GM19438 (cell line): ENCODE measurements at regions not wholly inside any gene's neighbourhood (a gene's known extent, or its start where the extent isn't known, plus 50 kb on each side); places are given as distances from the start of the nearest gene placed in this dataset.

Experiments
- ATAC-seq: cut with Tn5 transposase; IDR thresholded peaks from one replicate; pipeline ENCODE4 v1.9.1; 2021; ENCODE audit warnings: low read depth; ENCODE audit not compliant: unreplicated experiment

- no peak for ATAC-seq
These were observed 393.4 kb upstream of the CCDC196 start for GRCh38 chr14:66092748-66093147.

GRCh38 chr14:66094001-66094727 is 392.0 kb upstream of the CCDC196 start:
- ATAC-seq = no peak

DNA sequence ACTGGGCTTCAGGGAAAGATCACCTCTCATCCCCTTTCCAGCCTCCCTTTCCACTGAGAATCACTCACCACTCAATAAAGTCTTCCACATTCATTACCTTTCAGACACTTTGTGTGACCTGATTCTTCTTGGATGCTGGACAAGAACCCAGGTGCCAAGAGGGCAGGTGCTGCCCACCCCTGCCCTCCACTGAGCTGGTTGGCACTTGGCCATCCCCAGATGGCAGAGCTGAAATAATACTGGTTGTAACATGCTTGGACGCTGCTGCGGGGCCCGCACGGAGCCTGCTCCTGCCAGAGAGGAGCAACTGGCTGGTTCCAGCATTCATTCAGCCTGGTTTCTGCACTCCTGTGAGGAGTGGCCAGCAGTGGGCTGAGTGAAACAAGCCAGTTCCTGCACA is 386.7 kb upstream of the CCDC196 start:
- no peak for ATAC-seq

DNA sequence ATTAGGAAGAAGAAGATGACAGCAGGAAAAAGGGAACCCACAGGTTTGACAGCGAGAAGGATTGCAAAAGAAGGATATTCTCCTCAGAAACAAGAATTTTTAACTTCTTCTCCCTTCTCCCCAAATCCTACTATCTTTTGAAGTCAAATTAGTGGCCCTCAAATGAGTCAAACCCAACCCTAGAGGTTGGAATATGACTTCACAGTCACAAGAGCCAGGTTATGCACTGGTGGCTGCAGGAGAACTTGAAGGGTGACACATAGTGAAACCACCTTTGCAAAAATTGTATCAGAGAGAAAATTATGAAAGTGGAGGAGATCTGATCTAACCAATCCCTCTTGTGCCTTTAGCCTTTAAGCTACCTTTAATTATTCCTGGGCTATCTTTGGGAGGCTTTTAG is 386.2 kb upstream of the CCDC196 start:
- ATAC-seq = peak; percentile 56

- ATAC-seq = no peak
These were observed 384.5 kb upstream of the CCDC196 start for GRCh38 chr14:66101662-66102061.

DNA sequence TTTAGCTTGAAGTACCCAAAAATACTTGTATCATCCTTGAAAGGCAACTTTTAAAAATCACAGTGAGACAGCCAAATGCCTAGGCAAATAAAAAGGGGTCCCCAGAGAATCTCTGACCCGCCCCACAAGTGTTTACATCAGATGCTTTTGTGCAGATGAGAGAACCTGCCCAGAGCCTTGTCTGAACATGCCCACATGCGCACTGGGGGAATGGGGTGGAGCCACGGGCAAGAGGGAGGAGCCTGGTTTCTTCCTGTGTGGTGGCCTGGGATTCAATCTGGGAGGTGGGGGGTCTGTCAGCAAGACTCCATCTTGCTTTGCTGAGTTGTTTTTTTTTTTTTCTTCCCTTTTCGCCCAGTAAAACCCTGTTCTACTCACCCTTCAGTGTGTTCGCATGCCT is 381.7 kb upstream of the CCDC196 start:
- ATAC-seq = no peak

DNA sequence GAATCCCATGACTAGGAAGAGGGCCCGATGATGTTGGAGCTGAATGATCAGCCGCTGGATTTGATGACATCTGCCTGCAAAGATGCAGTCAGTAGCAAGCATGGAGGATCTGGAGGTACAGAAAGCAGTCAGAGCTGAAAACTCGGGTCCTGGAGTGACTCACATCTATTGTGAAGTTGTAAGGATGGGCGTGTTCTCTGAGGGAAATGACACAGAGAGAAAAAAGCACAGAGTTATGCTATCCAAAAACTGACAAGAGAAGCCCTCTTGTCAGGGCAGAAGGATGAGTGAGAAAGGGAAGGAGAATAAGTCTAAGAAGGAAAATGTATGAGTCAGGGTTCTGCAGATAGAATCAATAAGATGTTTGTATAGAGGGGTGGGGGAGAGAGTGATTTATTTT is 380.4 kb upstream of the CCDC196 start:
- no peak for ATAC-seq

- ATAC-seq = no peak
These were observed 376.7 kb upstream of the CCDC196 start for GRCh38 chr14:66109426-66109825.

DNA sequence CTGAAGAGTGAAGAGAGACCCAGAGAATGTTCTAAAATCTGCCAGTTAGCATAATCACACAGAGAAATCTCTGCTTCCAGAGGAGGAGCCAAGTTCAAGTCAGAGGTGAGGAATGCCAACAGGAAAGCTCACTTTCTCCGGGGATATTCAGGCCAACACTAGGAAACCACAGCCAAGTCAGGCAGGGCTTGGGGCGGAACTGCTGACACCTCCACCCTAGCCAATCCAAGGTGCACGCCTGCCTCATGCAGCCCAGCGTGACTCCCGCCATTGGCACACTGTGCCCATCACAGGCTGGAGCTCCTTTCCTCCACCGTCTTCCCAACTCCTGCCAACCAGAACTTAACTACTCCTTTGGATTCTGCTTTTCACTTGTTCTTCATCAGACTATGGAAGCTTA is 374.3 kb upstream of the CCDC196 start:
- ATAC-seq = no peak

GRCh38 chr14:66114071-66114470 is 372.1 kb upstream of the CCDC196 start:
- no peak for ATAC-seq

- no peak for ATAC-seq
These were observed 370.2 kb upstream of the CCDC196 start for GRCh38 chr14:66115740-66116502.

- no peak for ATAC-seq
These were observed 369.4 kb upstream of the CCDC196 start for GRCh38 chr14:66116732-66117131.

DNA sequence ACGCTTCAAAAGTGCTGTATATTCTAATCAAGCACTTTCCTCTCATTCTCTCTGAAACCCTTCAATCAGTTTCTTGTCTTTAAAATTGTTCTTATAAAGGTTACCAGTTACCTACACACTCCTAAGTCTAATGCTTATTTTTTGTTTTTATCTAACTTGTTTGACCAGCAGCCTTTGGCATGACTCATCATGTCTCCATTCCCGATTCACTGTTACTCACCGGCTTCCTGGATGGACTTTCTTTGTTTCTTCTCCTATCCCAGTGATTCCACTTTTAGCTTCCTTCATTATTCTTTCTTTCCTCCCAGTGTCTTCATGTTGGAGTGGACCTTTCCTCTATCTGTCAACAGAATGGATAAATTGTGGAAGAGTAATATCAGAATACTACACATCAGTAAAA is 368.6 kb upstream of the CCDC196 start:
- ATAC-seq = no peak

- ATAC-seq = no peak
These were observed 366.5 kb upstream of the CCDC196 start for GRCh38 chr14:66119606-66120231.

GRCh38 chr14:66120402-66120801 is 365.8 kb upstream of the CCDC196 start:
- ATAC-seq = no peak

GRCh38 chr14:66121859-66122258 is 364.3 kb upstream of the CCDC196 start:
- no peak for ATAC-seq

- no peak for ATAC-seq
These were observed 356.9 kb upstream of the CCDC196 start for GRCh38 chr14:66129224-66129623.

GRCh38 chr14:66131111-66131510 is 355.1 kb upstream of the CCDC196 start:
- ATAC-seq = no peak

GRCh38 chr14:66133666-66134065 is 352.5 kb upstream of the CCDC196 start:
- ATAC-seq = no peak

- ATAC-seq = no peak
These were observed 350.3 kb upstream of the CCDC196 start for GRCh38 chr14:66135831-66136230.

GRCh38 chr14:66137081-66137480 is 349.1 kb upstream of the CCDC196 start:
- no peak for ATAC-seq

- ATAC-seq = no peak
These were observed 346.7 kb upstream of the CCDC196 start for GRCh38 chr14:66139432-66139831.
